Adrenal gland (tissue), 5 donors: ENCODE measurements at regions not wholly inside any gene's neighbourhood (a gene's known extent, or its start where the extent isn't known, plus 50 kb on each side); places are given as distances from the start of the nearest gene placed in this dataset.

Experiments used
- POLR2A ChIP-seq, 2 donors: fragments of 450-650 bp; IDR thresholded peaks; one replicate each; pipeline ENCODE4 v1.6.1; 2017; ENCODE audit warnings: antibody characterized with exemption in 2 of 2, mild to moderate bottlenecking in 2 of 2, moderate library complexity in 1 of 2
- TF ChIP-seq, protein P1 (sequence below), 6 experiments: fragments of 450-650 bp in 4 of 6; fragments of 200-600 bp in 2 of 6; sonication (generic) in 1 of 6; IDR thresholded peaks; 1 replicate in 5 of 6; 2 replicates in 1 of 6; pipeline versions ENCODE4 v1.5.1 to v1.8.0; 2016 to 2021; ENCODE audit warnings: antibody characterized with exemption in 6 of 6, mild to moderate bottlenecking in 2 of 6, moderate library complexity in 1 of 6
- donor health status: DM: no; HTN: no; CAD: no.

- TF ChIP-seq, protein P1, sequence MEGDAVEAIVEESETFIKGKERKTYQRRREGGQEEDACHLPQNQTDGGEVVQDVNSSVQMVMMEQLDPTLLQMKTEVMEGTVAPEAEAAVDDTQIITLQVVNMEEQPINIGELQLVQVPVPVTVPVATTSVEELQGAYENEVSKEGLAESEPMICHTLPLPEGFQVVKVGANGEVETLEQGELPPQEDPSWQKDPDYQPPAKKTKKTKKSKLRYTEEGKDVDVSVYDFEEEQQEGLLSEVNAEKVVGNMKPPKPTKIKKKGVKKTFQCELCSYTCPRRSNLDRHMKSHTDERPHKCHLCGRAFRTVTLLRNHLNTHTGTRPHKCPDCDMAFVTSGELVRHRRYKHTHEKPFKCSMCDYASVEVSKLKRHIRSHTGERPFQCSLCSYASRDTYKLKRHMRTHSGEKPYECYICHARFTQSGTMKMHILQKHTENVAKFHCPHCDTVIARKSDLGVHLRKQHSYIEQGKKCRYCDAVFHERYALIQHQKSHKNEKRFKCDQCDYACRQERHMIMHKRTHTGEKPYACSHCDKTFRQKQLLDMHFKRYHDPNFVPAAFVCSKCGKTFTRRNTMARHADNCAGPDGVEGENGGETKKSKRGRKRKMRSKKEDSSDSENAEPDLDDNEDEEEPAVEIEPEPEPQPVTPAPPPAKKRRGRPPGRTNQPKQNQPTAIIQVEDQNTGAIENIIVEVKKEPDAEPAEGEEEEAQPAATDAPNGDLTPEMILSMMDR (IDR thresholded peaks at IDR 0.05) = no peak
- no peak for TF ChIP-seq POLR2A (IDR thresholded peaks at IDR 0.05)
Measured at GRCh38 chr10:52954407-52954806, 181.8 kb upstream of the MBL2 start.
